ENCODE measurements at regions not wholly inside any gene's neighbourhood (a gene's known extent, or its start where the extent isn't known, plus 50 kb on each side); places are given as distances from the start of the nearest gene placed in this dataset.
"Not testable (repeated sequence)": the region's sequence is repeated elsewhere in the genome, so short reads cannot be mapped to it uniquely, and the experiment has no call there.

- Histone ChIP-seq H3K4me3 (no peak overlapping the region), H3K9me3 (no peaks in the 10 kb centered on the region), H3K27ac (no peak overlapping the region), H3K36me3 (replicated peaks in 1 of 2; ENCODE audit: insufficient read depth in 1 of 2, low read depth in 2 of 2) (no peaks in the 10 kb centered on the region), H3K27me3 (no peaks in the 10 kb centered on the region), H3K4me1 (no peaks in the 10 kb centered on the region)
- DNase-seq (no peak), ATAC-seq (no peak)
- TF ChIP-seq CTCF (IDR thresholded peaks at IDR 0.05) (no peak), POLR2A (IDR thresholded peaks at IDR 0.05) (no peak)
- intact Hi-C loops (cut with DNase I): no loop called here
- 82 to 84% methylated on average over 5 of the region's 5 CpGs for WGBS, 2 donors
These were observed 126.0 kb downstream of the ABCC12 start for GRCh38 chr16:48029768-48030167.

- Histone ChIP-seq H3K4me3 (no peak overlapping the region), H3K4me1 (no peaks in the 10 kb centered on the region), H3K36me3 (replicated peaks in 1 of 2; ENCODE audit: insufficient read depth in 1 of 2, low read depth in 2 of 2) (no peaks in the 10 kb centered on the region), H3K9me3 (no peaks in the 10 kb centered on the region), H3K27me3 (no peaks in the 10 kb centered on the region), H3K27ac (no peak overlapping the region)
- TF ChIP-seq CTCF (IDR thresholded peaks at IDR 0.05) (no peak), POLR2A (IDR thresholded peaks at IDR 0.05) (no peak)
- intact Hi-C loops (cut with DNase I): no loop called here
- ATAC-seq: no peak
- WGBS, 2 donors: 66 to 68% methylated on average over 5 of the region's 5 CpGs
- DNase-seq: no peak
These were observed 130.4 kb downstream of the ABCC12 start for GRCh38 chr16:48025359-48025758.

- 45 to 60% methylated on average over 5 of the region's 5 CpGs for WGBS, 2 donors
- no peak for TF ChIP-seq CTCF (IDR thresholded peaks at IDR 0.05)
- TF ChIP-seq POLR2A (IDR thresholded peaks at IDR 0.05): no peak
- DNase-seq (no peak), ATAC-seq (no peak)
- Histone ChIP-seq H3K4me3 (no peak overlapping the region), H3K27ac (no peak overlapping the region), H3K9me3 (no peaks in the 10 kb centered on the region), H3K27me3 (no peaks in the 10 kb centered on the region), H3K4me1 (no peaks in the 10 kb centered on the region), H3K36me3 (replicated peaks in 1 of 2; ENCODE audit: insufficient read depth in 1 of 2, low read depth in 2 of 2) (no peaks in the 10 kb centered on the region)
- intact Hi-C loops (cut with DNase I): no loop called here
These were observed 131.8 kb downstream of the ABCC12 start for GRCh38 chr16:48024042-48024441.

- ATAC-seq: no peak
- no peak for DNase-seq
- intact Hi-C loops (cut with DNase I): no loop called here
- Histone ChIP-seq H3K27ac (no peak overlapping the region), H3K27me3 (no peaks in the 10 kb centered on the region), H3K9me3 (no peaks in the 10 kb centered on the region), H3K4me1 (no peaks in the 10 kb centered on the region), H3K4me3 (no peak overlapping the region), H3K36me3 (replicated peaks in 1 of 2; ENCODE audit: insufficient read depth in 1 of 2, low read depth in 2 of 2) (no peaks in the 10 kb centered on the region)
- no peak for TF ChIP-seq CTCF (IDR thresholded peaks at IDR 0.05)
- no peak for TF ChIP-seq POLR2A (IDR thresholded peaks at IDR 0.05)
- 71 to 74% methylated on average over 5 of the region's 5 CpGs for WGBS, 2 donors
These were observed 133.3 kb downstream of the ABCC12 start for GRCh38 chr16:48022496-48022895.

GRCh38 chr16:48020617-48021016 is 135.2 kb downstream of the ABCC12 start:
- ATAC-seq; H3K27me3 ChIP-seq; intact Hi-C loops (cut with DNase I); H3K36me3 ChIP-seq (replicated peaks in 1 of 2; ENCODE audit: insufficient read depth in 1 of 2, low read depth in 2 of 2); H3K27ac ChIP-seq; H3K9me3 ChIP-seq; H3K4me3 ChIP-seq; DNase-seq; H3K4me1 ChIP-seq: not testable (repeated sequence)
- WGBS, 2 donors: 32% methylated on average over 4 of the region's 6 CpGs; no CpG with 5 or more reads in 1 of the 2 donors

All from body of pancreas (tissue), 4 donors.